HG03066 (cell line): ENCODE measurements at regions not wholly inside any gene's neighbourhood (a gene's known extent, or its start where the extent isn't known, plus 50 kb on each side); places are given as distances from the start of the nearest gene placed in this dataset.
A peak's percentile ranks its signal among the peaks of the same experiment; 100 is the strongest.

Experiments
- ATAC-seq: cut with Tn5 transposase; IDR thresholded peaks from one replicate; pipeline ENCODE4 v1.9.1; 2021; ENCODE audit warnings: low read depth; ENCODE audit not compliant: unreplicated experiment

DNA sequence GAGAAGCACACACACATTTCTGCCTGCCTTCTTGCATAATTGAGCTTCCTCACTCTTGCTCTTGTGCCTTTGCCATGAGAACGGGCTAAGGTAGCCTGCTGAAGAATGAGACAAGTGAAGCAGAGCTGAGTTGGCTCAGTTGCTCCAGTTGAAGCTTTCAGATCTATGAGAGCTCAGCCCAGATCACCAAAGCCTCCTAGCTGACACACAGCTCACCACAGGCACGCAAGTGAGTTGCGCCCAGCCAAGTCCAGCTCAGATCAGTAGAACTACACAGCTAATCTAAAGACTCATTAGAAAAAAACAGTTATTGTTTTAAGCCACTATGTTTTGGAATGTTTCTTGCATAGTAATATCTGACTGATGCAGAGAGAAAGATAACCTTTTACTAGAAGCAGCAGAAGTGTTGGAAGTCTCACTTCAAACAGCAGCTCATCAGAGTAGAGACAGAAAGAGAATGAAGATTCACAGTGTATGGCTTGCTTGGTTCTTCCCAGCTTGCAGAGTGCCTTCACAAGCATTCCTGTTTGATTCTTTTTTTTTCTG lies 362.4 kb downstream of the MID1IP1 start:
- ATAC-seq = no peak

DNA sequence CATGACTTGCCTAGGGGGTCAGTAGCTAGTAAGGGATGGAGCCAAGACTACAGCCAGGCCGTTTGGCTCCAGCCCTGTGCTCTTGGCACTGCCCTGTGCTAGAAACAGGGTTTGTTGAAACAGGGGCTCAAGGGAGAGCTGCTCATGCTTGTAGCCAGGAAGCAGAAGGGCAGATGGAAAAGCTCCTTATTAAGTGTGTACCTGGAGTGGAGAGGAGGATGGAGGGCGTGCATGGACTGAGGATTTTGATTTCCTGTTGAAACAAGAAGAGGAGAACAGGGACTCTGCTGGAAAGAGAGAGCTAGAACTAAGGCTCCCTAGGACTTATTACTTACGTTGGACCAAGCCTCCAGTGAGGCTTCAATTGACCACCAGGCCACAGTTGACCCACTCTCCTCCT lies 363.0 kb downstream of the MID1IP1 start:
- ATAC-seq = no peak

- ATAC-seq = no peak
Measured at GRCh38 chrX:39165185-39165584, 363.9 kb downstream of the MID1IP1 start.

DNA sequence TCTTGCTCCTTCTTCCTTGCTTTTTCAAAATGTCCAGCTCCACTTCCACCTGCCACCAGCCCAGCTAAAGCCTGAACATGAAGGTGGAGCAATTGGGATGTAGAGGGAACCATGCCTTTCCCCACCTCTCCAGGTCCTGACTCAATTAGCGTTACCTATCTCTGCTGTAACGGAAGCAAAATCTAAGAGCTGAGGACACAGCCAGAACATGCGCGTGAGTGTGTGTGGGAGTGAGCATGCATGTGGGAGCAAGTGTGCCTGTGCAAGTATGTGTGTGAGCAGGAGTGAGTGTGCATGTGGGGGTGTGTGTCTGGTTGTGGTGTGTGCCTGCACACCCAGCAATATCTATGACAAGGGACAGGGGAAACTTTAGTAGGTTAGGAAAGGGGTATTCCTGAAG lies 364.5 kb downstream of the MID1IP1 start:
- no peak for ATAC-seq

DNA sequence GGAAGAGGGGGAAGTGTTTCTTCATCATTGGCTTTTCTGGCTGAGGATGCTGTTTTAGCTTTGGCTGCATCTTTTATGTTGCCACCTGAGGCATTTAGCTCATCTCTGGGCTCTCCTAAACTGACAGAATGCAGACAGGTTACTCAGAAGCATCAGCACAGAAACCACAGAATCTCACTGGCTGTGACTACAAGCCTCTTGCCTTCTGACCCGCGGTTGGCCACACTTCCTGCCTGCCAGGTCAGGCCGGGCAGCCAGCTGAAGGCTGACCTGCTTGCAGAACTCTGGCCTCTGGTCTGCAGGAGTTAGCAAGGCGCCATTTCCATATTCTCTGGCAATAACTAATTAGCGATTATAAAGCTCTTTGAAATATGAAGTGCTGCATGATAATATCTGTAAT lies 366.5 kb downstream of the MID1IP1 start:
- ATAC-seq = peak; percentile 71

DNA sequence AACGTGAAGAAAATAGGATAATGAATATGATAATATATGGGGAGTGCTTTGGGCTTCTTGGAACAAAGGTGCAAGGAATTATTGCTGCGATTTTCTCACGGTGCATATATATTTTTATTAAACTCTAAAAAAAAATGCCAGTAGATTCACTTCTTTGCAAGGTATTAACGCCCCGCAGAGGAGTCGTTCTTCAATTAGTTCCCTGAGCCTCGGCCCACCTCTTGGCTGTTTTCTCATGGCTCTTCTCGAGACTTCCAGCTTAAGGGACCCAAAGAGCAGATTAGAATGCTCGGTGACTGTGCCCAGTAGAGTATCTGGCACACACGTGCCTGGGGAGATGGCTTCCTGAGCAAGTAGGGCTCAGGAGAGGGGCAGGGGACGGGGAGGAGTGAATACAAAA lies 367.4 kb downstream of the MID1IP1 start:
- ATAC-seq = no peak

DNA sequence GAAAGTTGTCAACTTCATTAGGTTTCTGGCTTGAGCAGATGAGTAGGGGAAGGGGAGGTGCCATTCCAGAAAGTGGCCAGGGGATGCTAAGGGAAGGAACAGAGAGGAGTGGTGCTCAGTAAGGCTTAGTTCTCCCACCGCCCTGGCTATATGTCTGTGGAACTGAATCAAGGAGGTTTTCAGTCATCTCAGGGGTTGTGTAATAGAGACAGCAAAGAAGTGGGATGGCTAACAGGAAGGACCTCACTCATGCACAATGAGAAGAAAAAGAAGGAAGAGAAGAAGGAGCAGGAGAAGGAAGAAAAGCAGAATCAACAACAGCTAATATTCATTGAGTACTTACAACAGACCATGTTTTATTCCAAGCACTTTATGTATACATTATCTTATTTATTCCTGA lies 368.7 kb downstream of the MID1IP1 start:
- no peak for ATAC-seq

GRCh38 chrX:39170464-39170863 lies 369.2 kb downstream of the MID1IP1 start:
- no peak for ATAC-seq

- no peak for ATAC-seq
Measured at GRCh38 chrX:39171686-39172085, 370.4 kb downstream of the MID1IP1 start.

DNA sequence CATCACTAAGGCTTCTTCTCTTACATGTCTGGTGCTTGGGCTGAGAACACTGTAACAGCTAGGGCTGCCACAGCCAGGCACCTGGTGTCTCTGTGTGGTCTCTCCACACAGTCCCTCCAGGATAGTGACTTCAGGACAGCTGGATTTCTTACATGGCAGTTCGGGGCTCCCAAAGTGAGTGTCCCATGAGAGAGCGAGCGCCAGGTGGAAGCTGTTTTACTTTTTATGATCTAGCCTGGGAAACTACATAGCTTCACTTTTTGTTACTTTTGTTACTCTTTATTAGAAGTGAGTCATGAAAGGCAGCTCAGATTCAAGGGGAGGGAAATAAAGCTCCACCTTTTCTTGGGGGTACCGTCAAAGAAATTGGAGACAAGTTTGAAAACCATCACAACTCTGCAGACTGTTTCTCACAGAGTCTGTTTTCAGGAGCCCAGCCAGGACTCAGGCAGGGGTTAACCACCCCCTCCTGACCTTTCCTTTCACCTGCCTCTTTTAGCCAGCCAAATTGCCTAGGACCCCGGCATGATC lies 373.0 kb downstream of the MID1IP1 start:
- ATAC-seq = no peak

- no peak for ATAC-seq
Measured at GRCh38 chrX:39174772-39175417, 373.6 kb downstream of the MID1IP1 start.

GRCh38 chrX:39175418-39176057 lies 374.3 kb downstream of the MID1IP1 start:
- no peak for ATAC-seq

DNA sequence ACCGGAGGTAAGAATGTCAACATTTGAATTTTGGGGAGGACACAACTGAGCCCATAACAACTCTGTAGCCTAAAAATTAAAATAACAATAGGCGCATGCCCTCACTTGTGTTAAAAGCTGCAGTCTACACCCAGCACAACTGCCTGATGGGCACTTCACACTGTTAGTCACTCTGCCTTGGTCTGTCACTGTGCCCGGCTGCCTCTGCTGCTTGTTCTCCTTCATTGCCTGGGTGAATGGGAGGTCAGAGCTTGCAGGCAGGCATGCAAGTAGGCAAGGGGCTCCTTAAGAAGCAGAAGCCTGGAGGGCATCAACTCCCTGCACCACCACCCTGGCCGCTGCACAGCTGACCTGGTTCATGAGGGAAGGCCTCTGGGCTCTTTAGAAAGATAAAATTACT lies 374.8 kb downstream of the MID1IP1 start:
- no peak for ATAC-seq

DNA sequence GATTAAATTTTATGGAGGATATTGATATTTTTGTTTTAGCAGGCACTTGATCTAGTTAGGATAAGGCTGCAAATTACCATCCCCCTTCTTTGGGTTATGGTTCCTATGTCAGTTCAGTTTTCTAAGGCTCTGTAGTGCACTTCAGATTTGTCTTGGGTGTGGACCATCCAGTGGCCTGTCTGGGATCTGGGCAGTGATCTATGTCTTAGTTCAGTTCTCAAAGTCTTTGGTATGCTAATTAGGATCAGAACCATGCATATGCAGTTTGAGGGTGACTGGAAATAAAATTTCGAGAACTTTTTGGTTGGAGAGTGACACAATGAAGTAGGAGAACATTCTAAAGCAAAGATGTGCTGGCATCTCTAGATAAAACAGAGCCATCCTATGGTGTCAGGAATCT lies 388.2 kb downstream of the MID1IP1 start:
- no peak for ATAC-seq

DNA sequence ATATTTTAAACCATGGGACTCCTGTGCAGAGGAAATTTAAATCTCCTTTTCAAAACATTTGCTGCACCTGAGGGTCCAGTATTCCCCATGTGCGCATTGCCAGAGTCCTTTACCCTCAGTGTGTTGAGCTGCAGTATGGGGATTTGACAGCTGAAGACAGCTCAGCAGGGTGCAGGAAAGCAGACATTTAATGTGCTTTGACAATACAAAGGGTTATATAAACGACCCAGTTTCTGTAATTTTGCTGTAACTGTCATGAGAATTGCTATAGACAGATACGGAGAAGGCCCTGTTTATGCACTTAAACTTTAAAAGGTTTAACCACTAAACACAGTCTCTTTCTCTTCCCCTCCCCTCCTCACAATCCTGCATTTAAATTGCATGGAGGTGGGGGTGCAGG lies 393.4 kb downstream of the MID1IP1 start:
- ATAC-seq = no peak

DNA sequence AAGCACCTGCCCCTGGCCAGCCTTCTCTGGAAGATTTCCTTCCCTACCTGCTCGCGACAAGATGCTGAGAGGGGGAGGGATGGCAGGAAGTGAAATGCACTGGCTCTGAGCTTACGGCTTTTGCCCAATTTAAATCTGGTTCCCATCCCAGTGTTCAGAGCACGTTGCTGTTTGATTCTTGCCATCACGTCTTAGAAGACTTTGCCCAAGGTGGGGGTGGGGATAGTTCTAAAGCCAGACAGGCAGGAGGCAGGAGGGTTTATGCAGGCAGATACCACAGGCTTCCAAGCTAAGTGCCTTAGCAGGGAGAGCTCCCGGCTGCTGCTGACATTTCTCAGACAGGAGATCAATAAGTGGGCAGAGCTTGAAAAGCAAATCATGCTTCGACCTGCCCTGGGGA lies 393.9 kb downstream of the MID1IP1 start:
- no peak for ATAC-seq

DNA sequence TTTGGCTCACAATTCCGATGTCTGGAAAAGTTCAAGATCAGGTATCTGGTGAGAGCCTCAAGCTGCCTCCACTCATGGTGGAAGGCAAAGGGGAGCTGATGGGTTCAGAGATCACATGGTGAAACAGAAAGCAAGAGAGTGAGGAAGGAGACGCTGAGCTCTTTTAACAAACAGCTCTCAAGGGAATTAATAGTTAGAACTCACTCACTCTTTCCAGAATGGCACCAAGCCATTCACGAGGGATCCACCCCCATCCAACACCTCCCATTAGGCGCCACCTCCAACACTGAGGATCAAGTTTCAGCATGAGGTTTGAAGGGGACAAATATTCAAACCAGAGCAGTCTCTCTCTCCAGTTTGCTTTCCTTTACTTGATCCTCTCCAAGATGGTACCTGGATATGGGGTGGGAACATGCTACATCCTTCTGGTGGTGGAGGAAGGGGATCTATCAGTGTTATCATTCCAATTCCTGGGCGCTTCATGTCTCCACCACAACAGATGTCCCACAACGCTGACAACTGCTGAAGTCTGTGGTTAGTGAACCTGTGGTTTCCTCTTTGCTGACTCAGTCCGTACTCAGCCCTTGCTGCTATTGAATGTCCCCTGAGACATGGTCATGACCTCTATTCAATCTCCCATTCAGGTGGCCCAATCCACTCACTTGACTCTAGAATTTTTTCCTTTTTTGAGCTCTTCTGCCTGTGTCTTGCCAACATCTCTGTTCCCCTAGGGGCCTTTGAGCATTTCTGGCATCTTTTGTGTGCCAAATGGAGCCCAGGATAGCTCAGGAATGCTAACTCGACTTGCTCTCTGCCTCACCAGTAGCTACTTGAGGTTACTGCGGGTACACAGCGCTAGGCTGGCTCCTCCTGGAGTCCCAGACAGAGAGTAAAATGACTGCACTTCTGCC lies 395.2 kb downstream of the MID1IP1 start:
- ATAC-seq = peak; percentile 97

DNA sequence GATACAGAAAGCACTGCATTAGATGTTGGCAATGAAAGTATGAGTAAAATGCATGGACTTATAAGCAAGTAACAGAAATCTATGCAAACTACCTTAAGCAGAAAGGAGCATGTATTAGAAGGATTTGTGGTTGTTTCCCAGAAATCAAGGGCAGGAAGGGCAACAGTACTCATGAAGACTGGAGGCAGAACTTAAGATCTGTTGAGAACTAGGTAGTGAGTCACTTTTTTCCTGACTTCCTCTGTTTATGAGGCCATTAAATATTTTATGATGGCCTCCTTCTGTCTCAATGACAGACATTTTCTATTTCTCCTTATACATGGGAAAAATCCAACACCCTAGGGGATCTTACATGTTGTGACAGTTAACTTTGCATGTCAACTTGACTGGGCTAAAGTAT lies 398.2 kb downstream of the MID1IP1 start:
- ATAC-seq = no peak

GRCh38 chrX:39201305-39201990 lies 400.2 kb downstream of the MID1IP1 start:
- no peak for ATAC-seq

DNA sequence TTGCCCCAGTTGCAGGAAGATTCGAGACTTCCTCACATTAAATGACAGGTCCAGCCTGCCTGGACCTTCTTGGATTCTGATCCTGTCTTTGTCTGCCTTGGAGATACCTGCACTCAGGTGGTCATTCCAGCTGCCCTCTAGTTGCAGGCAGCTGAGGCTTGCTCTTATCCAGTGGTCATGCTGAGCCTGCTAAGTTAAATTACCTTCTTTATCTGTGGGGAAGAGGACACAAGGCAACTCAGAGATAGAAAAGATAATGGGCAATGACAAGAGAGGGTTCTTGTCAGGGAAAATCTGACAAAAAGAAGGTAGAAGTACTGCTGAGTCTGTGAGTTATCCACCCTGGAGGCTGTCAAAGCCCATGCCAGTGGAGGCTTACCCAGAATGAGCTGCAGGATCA lies 401.4 kb downstream of the MID1IP1 start:
- ATAC-seq = no peak
